K562 (cell line): ENCODE measurements at regions not wholly inside any gene's neighbourhood (a gene's known extent, or its start where the extent isn't known, plus 50 kb on each side); places are given as distances from the start of the nearest gene placed in this dataset.

Experiments
- ATAC-seq: fragments of 200-7000 bp; cut with Tn5 transposase; 3 replicates; pipeline ENCODE4 v1.9.1; 2020; ENCODE audit warnings: moderate library complexity
- BruUV-seq: library from RNA; stranded (reverse); fragments of 400-500 nt; replicated peaks from 2 replicates; lab custom pipeline; 2021; lab: Mats Ljungman, UMichigan
- CTCF ChIA-PET: fragments of 300-600 bp; formaldehyde crosslinking; extraction: SDS; loops from one replicate; lab custom pipeline; 2021; ENCODE audit warnings: low intra/inter-chr PET ratio; lab: Yijun Ruan, JAX
- POLR2A ChIA-PET: fragments of 300-600, 350-650 bp; sonication (Branson Sonifier 250); formaldehyde crosslinking; extraction: SDS; loops from one replicate; lab custom pipeline; 2021; ENCODE audit warnings: antibody characterized with exemption, inconsistent platforms; lab: Yijun Ruan, JAX
- DNase-seq, 4 experiments: peaks; one replicate each; pipeline versions ENCODE4 v3.0.0 to v3.0.0-alpha.2; 2011 to 2018; ENCODE audit warnings: low spot score in 3 of 4, mixed read lengths in 3 of 4; ENCODE audit errors: extremely low read depth in 1 of 4
- FAIRE-seq: peaks from 2 replicates; lab custom pipeline; 2011; peaks lifted over from hg19 to GRCh38; lab: Jason Lieb, UNC
- H2AFZ ChIP-seq: 2 replicates; pipeline ENCODE4 v1.6.0; 2011; ENCODE audit warnings: low read depth, low read length, control low read depth, inconsistent platforms
- H3K27ac ChIP-seq: fragments of 200-600 bp; 3 replicates; pipeline ENCODE4 v1.8.0; 2011; ENCODE audit warnings: low read depth, mild to moderate bottlenecking, control low read depth, inconsistent platforms, low read length, moderate library complexity, mixed read lengths; ENCODE audit errors: extremely low read depth
- H3K27me3 ChIP-seq, 2 experiments: fragments of 300-600 bp in 1 of 2; 2 replicates in 1 of 2; 3 replicates in 1 of 2; pipeline versions ENCODE4 v1.6.0 to v1.8.0; 2011; ENCODE audit warnings: inconsistent platforms in 2 of 2, low read length in 2 of 2, mild to moderate bottlenecking in 1 of 2, mixed read lengths in 1 of 2, moderate library complexity in 1 of 2; ENCODE audit not compliant: control insufficient read depth in 2 of 2, insufficient read depth in 2 of 2
- H3K36me3 ChIP-seq: fragments of 300-600 bp; 3 replicates; pipeline ENCODE4 v1.8.0; 2011; ENCODE audit warnings: mild to moderate bottlenecking, low read length, inconsistent platforms; ENCODE audit not compliant: control insufficient read depth, insufficient read depth
- H3K4me1 ChIP-seq, 2 experiments: fragments of 200-600 bp in 1 of 2; replicated peaks in 1 of 2; 2 replicates in 1 of 2; 3 replicates in 1 of 2; pipeline versions ENCODE4 v1.5.1 to v1.8.0; 2011; ENCODE audit warnings: inconsistent platforms in 2 of 2, low read length in 2 of 2, mild to moderate bottlenecking in 1 of 2, mixed read lengths in 1 of 2, moderate library complexity in 1 of 2; ENCODE audit not compliant: control insufficient read depth in 2 of 2, insufficient read depth in 2 of 2
- H3K4me2 ChIP-seq: 2 replicates; pipeline ENCODE4 v1.6.1; 2011; ENCODE audit warnings: low read length, control low read depth, inconsistent platforms, mixed read lengths; ENCODE audit not compliant: insufficient read depth
- H3K4me3 ChIP-seq: fragments of 200-600 bp; sonication (generic), shearing (Covaris generic); 2 replicates; pipeline ENCODE4 v1.5.1; 2016; ENCODE audit warnings: control low read depth, inconsistent platforms
- H3K79me2 ChIP-seq: fragments of 200-600 bp; 3 replicates; pipeline ENCODE4 v1.8.0; 2011; ENCODE audit warnings: low read length, inconsistent platforms; ENCODE audit not compliant: control insufficient read depth, insufficient read depth
- H3K9ac ChIP-seq, 2 experiments: 2 replicates each; pipeline versions ENCODE4 v1.6.0 to v1.6.1; 2011; ENCODE audit warnings: low read depth in 2 of 2, low read length in 2 of 2, control low read depth in 1 of 2, inconsistent platforms in 1 of 2, mild to moderate bottlenecking in 1 of 2, mixed read lengths in 1 of 2; ENCODE audit not compliant: insufficient read depth in 1 of 2
- H3K9me1 ChIP-seq: one replicate; pipeline ENCODE4 v1.6.0; 2011; ENCODE audit warnings: inconsistent platforms, mild to moderate bottlenecking, low read length, moderate library complexity; ENCODE audit not compliant: control insufficient read depth, insufficient read depth
- H3K9me3 ChIP-seq: replicated peaks from 2 replicates; pipeline ENCODE4 v1.5.1; 2011; ENCODE audit warnings: low read depth, low read length, inconsistent platforms; ENCODE audit not compliant: control insufficient read depth, insufficient read depth
- H4K20me1 ChIP-seq: replicated peaks from 2 replicates; pipeline ENCODE4 v1.6.1; 2011; ENCODE audit warnings: low read length, inconsistent platforms, mixed read lengths; ENCODE audit not compliant: control insufficient read depth, insufficient read depth
- BRD4 ChIP-seq: fragments of 200-600 bp; sonication (generic); IDR thresholded peaks from 2 replicates; pipeline ENCODE4 v1.6.1; 2017; ENCODE audit warnings: inconsistent platforms
- DNMT1 ChIP-seq: fragments of 450-650 bp; IDR thresholded peaks from 2 replicates; pipeline ENCODE4 v1.6.1; 2016; ENCODE audit warnings: antibody characterized with exemption, mild to moderate bottlenecking
- ETV6 ChIP-seq, 3 experiments: fragments of 150-350 bp in 1 of 3; sonication (generic) in 1 of 3; formaldehyde crosslinking in 1 of 3; IDR thresholded peaks; 2 replicates each; pipeline versions ENCODE4 v1.6.1 to v1.8.0; 2014 to 2022; ENCODE audit warnings: borderline replicate concordance in 2 of 3, low read depth in 2 of 3, antibody characterized with exemption in 1 of 3, low read length in 1 of 3, mild to moderate bottlenecking in 1 of 3, missing genetic modification reagents in 1 of 3
- FIP1L1 ChIP-seq: fragments of 200-400 bp; formaldehyde crosslinking; IDR thresholded peaks from 2 replicates; pipeline ENCODE4 v1.6.1; 2018; ENCODE audit warnings: mild to moderate bottlenecking, low read depth, low read length; ENCODE audit not compliant: poor library complexity, severe bottlenecking
- FOXK2 ChIP-seq, 2 experiments: fragments of 450-650 bp; IDR thresholded peaks in 1 of 2; conservative IDR thresholded peaks in 1 of 2; 2 replicates each; pipeline ENCODE4 v1.6.1; 2016; ENCODE audit warnings: low read depth in 2 of 2, mild to moderate bottlenecking in 1 of 2
- HLTF ChIP-seq: fragments of 450-650 bp; IDR thresholded peaks from 2 replicates; pipeline ENCODE4 v1.6.1; 2016
- KLF6 ChIP-seq: fragments of 250-450 bp; sonication (Bioruptor Pico); IDR thresholded peaks from 2 replicates; pipeline ENCODE4 v1.4.0; 2020; ENCODE audit warnings: mild to moderate bottlenecking, moderate library complexity, borderline replicate concordance
- PREB ChIP-seq: sonication (generic); formaldehyde crosslinking; IDR thresholded peaks from 2 replicates; pipeline ENCODE4 v1.8.1; 2023; ENCODE audit warnings: mild to moderate bottlenecking, missing genetic modification reagents
- RCOR1 ChIP-seq, 2 experiments: IDR thresholded peaks; 2 replicates each; pipeline ENCODE4 v1.6.1; 2012; ENCODE audit warnings: low read depth in 2 of 2, low read length in 2 of 2, borderline replicate concordance in 1 of 2, improper control_type of control experiment in 1 of 2
- SIN3B ChIP-seq: fragments of 450-650 bp; IDR thresholded peaks from 2 replicates; pipeline ENCODE4 v1.6.1; 2017; ENCODE audit warnings: low read depth, mild to moderate bottlenecking, moderate library complexity
- SRSF7 ChIP-seq: fragments of 200-400 bp; formaldehyde crosslinking; optimal IDR thresholded peaks from 2 replicates; pipeline ENCODE3; 2017; ENCODE audit warnings: mild to moderate bottlenecking, low read depth, low read length
- ZNF121 ChIP-seq: sonication (generic); formaldehyde crosslinking; conservative IDR thresholded peaks from 2 replicates; pipeline ENCODE4 v1.8.0; 2022; ENCODE audit warnings: missing genetic modification reagents
- ZNF143 ChIP-seq: sonication (generic); formaldehyde crosslinking; IDR thresholded peaks from 2 replicates; pipeline ENCODE4 v1.9.0; 2022; ENCODE audit warnings: mild to moderate bottlenecking, missing genetic modification reagents
- ZNF175 ChIP-seq: fragments of 200-800 bp; sonication (Bioruptor generic); IDR thresholded peaks from 2 replicates; pipeline ENCODE4 v1.6.1; 2016; ENCODE audit warnings: low read depth, mild to moderate bottlenecking, missing genetic modification characterization, missing compliant biosample characterization
- ZNF431 ChIP-seq: sonication (generic); formaldehyde crosslinking; IDR thresholded peaks from 2 replicates; pipeline ENCODE4 v1.8.0; 2022; ENCODE audit warnings: mild to moderate bottlenecking, missing genetic modification reagents
- WGBS: fragments of 100-300 bp; shearing (Covaris generic); methylation state at CpG from one replicate; pipeline ENCODE4 v1.1.6; 2016; ENCODE audit warnings: low coverage, mixed read lengths; ENCODE audit not compliant: insufficient coverage; ENCODE audit errors: missing lambda C conversion rate; 5-methylcytosine and 5-hydroxymethylcytosine counted together
- in situ Hi-C: fragments of 300-500 bp; cut with MboI; formaldehyde crosslinking; loops from 4 replicates; pipeline ENCODE4 v1.15.0; 2018; ENCODE audit warnings: inconsistent platforms, mixed read lengths
- intact Hi-C: fragments of 100-400 bp; cut with micrococcal nuclease; formaldehyde crosslinking; loops from 2 replicates; pipeline ENCODE4 v1.14.2; 2022
- TF ChIP-seq, protein P1 (sequence below): sonication (generic); formaldehyde crosslinking; IDR thresholded peaks from 2 replicates; pipeline ENCODE4 v1.8.0; 2022; ENCODE audit warnings: mild to moderate bottlenecking, missing genetic modification reagents

- TF ChIP-seq ZNF431 (CRISPR knock-in tag), result no peak
- TF ChIP-seq ZNF175 (CRISPR knock-in tag), result no peak
- no peak for TF ChIP-seq PREB (CRISPR knock-in tag)
- TF ChIP-seq, protein P1, sequence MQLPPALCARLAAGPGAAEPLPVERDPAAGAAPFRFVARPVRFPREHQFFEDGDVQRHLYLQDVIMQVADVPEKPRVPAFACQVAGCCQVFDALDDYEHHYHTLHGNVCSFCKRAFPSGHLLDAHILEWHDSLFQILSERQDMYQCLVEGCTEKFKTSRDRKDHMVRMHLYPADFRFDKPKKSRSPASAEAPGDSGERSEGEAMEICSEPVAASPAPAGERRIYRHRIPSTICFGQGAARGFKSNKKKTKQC (CRISPR knock-in tag), result no peak
- no peak for TF ChIP-seq SIN3B
- TF ChIP-seq RCOR1 (IDR thresholded peaks at IDR 0.05; ENCODE audit: borderline replicate concordance in 1 of 2, low read depth in 2 of 2, low read length in 2 of 2), result no peak
- no peak for TF ChIP-seq HLTF
- no peak for TF ChIP-seq FIP1L1
- no peak for TF ChIP-seq ETV6 (IDR thresholded peaks at IDR 0.05; ENCODE audit: borderline replicate concordance in 1 of 2, low read depth in 2 of 2, low read length in 1 of 2)
- TF ChIP-seq ETV6 (CRISPR knock-in tag; IDR thresholded peaks at IDR 0.05; ENCODE audit: borderline replicate concordance), result no peak
- no peak for TF ChIP-seq ZNF121
- TF ChIP-seq ZNF143 (CRISPR knock-in tag), result no peak
- TF ChIP-seq BRD4, result no peak
- TF ChIP-seq KLF6 (CRISPR knock-in tag), result no peak
- TF ChIP-seq DNMT1, result no peak
- no peak for TF ChIP-seq FOXK2 (conservative IDR thresholded peaks at IDR 0.05 in 1 of 2, IDR thresholded peaks at IDR 0.05 in 1 of 2; ENCODE audit: low read depth in 2 of 2)
- no peak for TF ChIP-seq SRSF7
- TF ChIP-seq, all 486 proteins: peak for 0
- FAIRE-seq, result no peak
- no TSS peak for BruUV-seq
- Histone ChIP-seq H3K9me1 (no peaks in the 10 kb centered on the region), H3K27ac (no peak overlapping the region), H3K9ac (no peak overlapping the region), H3K4me1 (no peaks in the 10 kb centered on the region), H3K4me2 (no peak overlapping the region), H3K79me2 (no peaks in the 10 kb centered on the region), H3K4me3 (no peak overlapping the region), H3K36me3 (no peaks in the 10 kb centered on the region), H3K9me3 (no peaks in the 10 kb centered on the region), H3K27me3 (no peaks in the 10 kb centered on the region), H2AFZ (no peak overlapping the region), H4K20me1 (no peaks in the 10 kb centered on the region)
- WGBS, result 17% methylated on average over 2 of the region's 2 CpGs
- DNase-seq, result no peak
- ChIA-PET POLR2A (no interaction called here), CTCF (no interaction called here)
- in situ Hi-C loops (no loop called here), intact Hi-C loops (no loop called here)
- ATAC-seq, result no peak
These were observed 234.5 kb downstream of the PLA2G4A start for GRCh38 chr1:187063271-187063670.
